ENCODE measurements at regions not wholly inside any gene's neighbourhood (a gene's known extent, or its start where the extent isn't known, plus 50 kb on each side); places are given as distances from the start of the nearest gene placed in this dataset.

- DNase-seq, result no peak
These were observed 1237.1 kb downstream of the FAM181B start for GRCh38 chr11:81496601-81497000.

DNA sequence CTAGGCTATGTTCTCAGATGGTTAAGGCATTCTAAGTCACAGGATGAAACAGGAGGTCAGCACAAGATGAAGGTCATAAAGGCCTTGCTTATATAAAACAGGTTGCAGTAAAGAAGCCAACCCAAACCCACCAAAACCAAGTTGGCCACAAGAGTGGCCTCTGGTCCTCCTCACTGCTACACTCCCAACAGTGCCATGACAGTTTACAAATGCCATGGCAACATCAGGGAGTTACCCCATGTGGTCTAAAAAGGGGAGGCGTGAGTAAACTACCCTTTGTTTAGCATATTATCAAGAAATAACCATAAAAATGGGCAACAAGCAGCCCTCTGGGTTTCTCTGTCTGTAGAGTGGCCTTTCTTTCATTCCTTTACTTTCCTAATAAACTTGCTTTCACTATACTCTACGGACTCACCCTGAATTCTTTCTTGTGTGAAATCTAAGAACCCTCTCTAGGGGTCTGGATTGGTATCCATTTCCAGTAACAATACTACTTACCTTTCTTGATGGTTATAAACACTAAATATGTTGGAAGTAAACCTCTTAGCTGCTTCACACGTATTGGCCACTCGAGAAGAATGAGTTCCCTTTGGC is 1237.9 kb downstream of the FAM181B start:
- no peak for DNase-seq

GRCh38 chr11:81494431-81494830 is 1239.2 kb downstream of the FAM181B start:
- DNase-seq, result no peak

- no peak for DNase-seq
These were observed 1240.7 kb downstream of the FAM181B start for GRCh38 chr11:81492923-81493445.

GRCh38 chr11:81487109-81487508 is 1246.6 kb downstream of the FAM181B start:
- DNase-seq, result no peak

DNA sequence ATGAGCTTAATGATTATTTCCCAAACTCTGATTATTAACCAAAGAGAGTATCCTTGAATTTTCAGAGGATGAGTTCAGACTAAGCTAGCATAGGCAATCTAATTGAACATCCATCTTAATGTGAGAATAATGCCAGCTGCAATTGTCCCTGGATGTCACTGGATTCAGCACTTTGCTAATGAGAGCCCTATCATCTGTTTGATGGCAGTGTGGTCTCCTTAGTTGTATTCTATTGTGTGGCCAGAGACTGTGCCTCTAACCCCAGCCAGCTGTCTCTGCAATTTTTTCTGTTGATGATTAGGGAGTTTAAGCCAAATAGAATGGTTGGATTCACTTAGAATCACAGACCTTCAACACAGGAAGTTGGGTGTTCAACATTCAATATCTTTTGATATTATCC is 1249.5 kb downstream of the FAM181B start:
- no peak for DNase-seq

GRCh38 chr11:81477277-81477676 is 1256.4 kb downstream of the FAM181B start:
- DNase-seq, result no peak

- DNase-seq, result no peak
These were observed 1257.3 kb downstream of the FAM181B start for GRCh38 chr11:81476345-81476744.

DNA sequence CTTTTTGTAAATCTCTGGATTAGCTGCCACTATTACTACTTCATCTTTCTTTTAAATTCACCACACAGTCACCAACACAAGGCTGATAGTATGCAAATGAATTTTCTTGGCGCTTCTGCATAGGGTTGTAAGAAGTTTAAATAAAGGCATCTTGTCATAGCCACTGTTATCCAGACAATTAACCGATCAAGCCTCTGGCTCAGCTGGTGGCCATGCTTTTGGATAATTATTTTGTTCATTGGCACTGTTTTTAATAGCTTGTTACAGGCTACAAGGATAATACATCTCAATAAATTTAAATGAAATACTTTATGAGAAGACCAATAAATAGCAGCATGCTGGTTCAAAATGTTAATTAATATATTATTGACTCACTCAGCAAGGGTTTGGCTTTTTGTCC is 1261.0 kb downstream of the FAM181B start:
- no peak for DNase-seq

DNA sequence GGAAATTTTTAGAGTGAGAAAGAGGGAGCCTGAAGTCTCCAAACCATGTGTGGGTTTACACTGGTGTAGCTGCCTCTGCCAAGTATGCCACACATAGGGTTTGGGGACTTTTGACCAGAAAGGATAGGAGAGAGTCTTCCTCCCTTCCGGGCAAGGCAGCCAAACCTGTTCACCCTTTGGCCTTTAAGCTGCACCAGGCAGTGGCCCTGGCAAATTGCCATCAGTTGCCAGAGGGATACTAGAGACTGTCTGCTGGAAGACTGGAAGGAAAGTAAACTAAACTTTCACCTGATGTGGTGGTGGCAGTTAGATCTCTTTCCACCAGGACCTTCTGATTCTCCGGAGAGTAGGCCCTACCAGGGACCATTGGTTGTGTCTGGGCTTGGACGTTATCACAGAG is 1263.2 kb downstream of the FAM181B start:
- DNase-seq, result no peak

DNA sequence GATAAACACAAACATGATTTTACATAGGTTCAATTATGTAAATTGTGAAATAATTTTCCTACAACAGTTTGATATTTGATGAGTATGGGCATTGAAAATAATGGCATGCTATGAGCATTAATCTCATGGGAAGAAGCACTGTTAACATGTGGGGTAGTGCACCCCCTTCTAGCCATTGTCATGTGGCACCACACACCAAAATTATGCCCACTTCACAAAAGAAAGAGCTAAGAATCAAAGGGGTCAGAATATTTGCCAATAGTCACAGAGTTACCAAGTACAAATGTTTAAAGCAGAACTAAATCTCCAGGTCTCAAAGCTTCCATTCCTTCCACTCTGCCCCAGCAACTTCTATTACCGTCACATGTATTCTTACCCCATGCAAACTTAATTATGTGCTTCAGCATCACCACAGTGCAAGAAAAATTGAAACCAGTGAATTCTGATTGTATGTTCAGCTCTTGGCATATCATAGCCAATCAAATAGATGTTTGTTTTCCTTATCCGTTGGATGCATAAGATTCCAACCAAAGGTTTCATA is 1273.8 kb downstream of the FAM181B start:
- DNase-seq, result no peak

DNA sequence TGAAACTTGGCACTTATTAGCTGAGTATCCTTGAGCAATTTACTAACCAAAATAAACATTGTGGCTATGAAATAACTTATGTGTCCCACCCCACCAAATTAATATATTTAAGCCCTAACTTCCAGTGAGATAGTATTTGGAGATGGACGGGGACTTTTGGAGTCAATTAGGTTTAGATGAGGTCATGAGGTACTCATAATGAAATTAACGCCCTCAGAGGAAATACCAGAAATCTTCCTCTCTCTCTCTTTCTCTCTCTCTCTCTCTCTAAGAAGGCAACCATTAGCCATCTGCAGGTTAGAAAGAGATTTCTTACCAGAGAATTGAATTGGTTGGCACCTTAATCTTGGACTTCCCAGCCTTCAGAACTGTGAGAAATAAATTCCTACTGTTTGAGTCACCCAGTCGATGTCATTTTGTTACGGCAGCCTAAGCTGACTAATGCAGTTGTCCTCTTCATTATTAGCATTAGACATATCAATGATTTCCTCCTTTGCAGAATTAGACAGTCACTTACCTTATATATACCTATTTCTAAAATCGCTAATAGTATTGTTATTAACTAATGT is 1284.0 kb downstream of the FAM181B start:
- DNase-seq, result no peak

GRCh38 chr11:81444297-81444696 is 1289.4 kb downstream of the FAM181B start:
- DNase-seq, result no peak

DNA sequence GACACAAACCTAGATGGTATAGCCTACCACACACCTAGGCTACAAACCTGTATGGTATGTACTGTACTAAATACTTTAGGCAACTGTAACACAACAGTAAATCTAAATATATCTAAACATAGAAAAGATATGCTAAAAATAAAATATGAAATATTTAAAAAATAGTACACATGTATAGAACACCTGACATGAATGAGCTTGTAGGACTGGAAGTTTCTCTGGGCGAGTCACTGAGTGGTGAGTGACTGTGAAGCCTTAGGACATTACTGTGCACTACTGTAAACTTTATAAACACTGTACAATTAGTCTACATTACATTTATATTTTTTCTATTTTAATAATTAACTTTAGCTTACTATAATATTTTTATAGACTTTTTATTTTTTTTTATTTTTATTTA is 1301.3 kb downstream of the FAM181B start:
- no peak for DNase-seq

GRCh38 chr11:81424822-81425221 is 1308.8 kb downstream of the FAM181B start:
- no peak for DNase-seq

GRCh38 chr11:81422402-81422801 is 1311.3 kb downstream of the FAM181B start:
- DNase-seq, result no peak

DNA sequence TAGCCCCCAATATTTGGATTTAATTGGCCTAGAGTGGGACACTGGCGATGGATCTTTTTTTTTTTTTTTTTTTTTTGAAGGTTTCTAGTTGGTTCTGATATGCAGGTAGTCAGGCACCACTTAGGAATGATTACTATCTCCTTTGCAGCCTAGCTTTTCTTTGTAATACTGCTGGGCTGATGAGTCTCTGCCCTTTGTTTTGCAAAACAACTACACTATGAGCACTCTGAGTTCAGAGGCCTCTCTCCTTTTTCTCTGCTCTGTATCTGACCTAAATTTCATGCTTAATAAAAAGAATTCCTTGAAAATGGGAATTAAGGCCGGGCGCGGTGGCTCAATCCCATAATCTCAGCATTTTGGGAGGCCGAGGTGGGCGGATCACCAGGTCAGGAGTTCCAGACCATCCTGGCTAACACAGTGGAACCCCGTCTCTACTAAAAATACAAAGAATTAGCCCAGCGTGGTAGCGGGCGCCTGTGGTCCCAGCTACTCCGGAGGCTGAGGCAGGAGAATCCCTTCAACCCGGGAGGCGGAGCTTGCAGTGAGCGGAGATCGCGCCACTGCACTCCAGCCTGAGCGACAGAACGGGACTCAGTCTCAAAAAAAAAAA is 1312.3 kb downstream of the FAM181B start:
- no peak for DNase-seq

- DNase-seq, result no peak
These were observed 1312.9 kb downstream of the FAM181B start for GRCh38 chr11:81420668-81421250.

GRCh38 chr11:81397316-81397715 is 1336.3 kb downstream of the FAM181B start:
- DNase-seq, result no peak

- DNase-seq, result no peak
These were observed 1339.4 kb downstream of the FAM181B start for GRCh38 chr11:81394311-81394710.

DNA sequence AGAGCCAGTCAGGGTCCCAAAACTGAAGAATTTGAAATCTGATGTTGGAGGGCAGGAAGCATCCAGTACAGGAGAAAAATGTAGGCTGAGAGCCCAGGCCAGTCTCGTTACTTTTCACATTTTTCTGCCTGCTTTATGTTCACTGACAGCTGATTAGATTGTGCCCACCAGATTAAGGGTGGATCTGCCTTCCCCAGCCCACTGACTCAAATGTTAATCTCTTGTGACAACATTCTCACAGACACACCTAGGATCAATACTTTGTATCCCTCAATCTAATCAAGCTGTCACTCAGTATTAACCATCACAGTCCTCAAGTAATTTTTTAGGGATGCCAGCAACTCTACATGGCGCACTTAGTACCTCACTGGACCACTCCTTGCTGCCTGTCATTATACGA is 1345.3 kb downstream of the FAM181B start:
- no peak for DNase-seq

DNA sequence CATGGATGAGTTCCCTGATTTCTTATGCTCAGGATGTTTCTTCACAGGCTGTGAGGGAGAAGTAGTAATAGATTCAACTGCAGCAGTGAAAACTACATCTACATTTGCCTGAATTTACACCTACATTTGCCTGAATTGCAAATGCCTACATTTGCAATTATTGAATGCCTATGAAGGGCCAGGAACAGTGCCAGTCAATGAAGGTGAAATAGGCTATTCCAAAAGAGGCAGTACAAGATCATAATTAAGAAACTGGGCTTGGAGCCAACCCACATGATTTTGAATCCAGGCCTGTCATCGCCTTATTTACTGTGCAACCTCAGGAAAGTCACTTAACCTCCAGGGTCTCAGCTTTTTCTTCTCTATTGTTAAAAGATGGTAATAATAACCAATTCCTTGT is 1353.3 kb downstream of the FAM181B start:
- DNase-seq, result no peak

DNA sequence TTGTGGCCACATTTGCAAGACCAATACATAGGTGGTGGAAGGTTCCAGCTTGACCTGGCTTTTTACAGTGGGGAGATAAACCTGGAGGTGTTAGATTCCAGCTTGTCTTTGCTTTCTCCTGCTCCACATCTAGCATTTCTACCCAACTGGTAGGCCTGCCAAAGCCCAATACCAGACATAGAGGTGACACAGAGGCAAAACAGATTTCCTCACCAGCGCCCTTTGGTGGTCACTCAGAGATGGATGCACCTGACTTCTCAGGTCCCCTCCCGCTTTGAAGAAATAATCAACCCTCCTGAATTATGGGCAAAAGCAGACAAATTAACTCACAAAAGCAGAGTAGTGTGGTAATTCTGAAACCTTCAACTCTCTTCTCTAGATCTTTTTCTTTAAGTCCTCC is 1356.2 kb downstream of the FAM181B start:
- no peak for DNase-seq

DNA sequence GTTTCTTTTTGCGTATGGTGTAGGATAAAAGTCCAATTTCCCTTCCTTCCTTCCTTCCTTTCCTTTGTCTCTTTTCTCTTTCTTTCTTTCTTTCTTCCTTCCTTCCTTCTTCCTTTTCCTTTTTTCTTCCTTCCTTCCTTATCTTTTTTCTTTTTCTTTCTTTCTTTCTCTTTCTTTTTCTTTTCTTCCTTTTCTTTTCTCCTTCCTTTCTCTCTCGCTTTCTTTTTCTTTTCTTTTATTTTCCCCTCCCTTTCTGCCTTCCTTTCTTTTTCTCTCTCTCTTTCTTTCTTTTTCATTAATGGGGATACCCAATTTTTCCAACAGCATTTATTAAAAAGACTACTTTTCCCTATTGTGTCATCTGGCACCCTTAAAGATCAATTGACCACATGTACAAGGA is 1359.7 kb downstream of the FAM181B start:
- no peak for DNase-seq

Data from DMS79 treated with DMSO at 0.1 percent for 48 hours (cell line).